ENCODE measurements at regions not wholly inside any gene's neighbourhood (a gene's known extent, or its start where the extent isn't known, plus 50 kb on each side); places are given as distances from the start of the nearest gene placed in this dataset.
A peak's percentile ranks its signal among the peaks of the same experiment; 100 is the strongest.

- ChIA-PET POLR2A (no interaction called here), CTCF (interaction anchor here (0.7 to 4.5 kb wide), 46 partner anchors 9 to 1030 kb away, joined by 3 to 34 read pairs (median 4); partner anchors contain the start of genes EXOG and XYLB)
- DNase-seq (ENCODE audit: extremely low spot score), result peak; percentile 71
- peak; percentile 82 for TF ChIP-seq CTCF (IDR thresholded peaks at IDR 0.05; ENCODE audit: control extremely low read depth, extremely low read depth, low read depth, missing control alignments)
These were observed 51.7 kb downstream of the SCN11A start for GRCh38 chr3:39000008-39000450.

GRCh38 chr3:38998086-38998485 lies 53.7 kb downstream of the SCN11A start:
- ChIA-PET CTCF (interaction anchor here (1.2 to 1.3 kb wide), 2 partner anchors 33 to 476 kb away, joined by 3 to 4 read pairs; no protein-coding TSS in a partner anchor), POLR2A (no interaction called here)
- no peak for DNase-seq (ENCODE audit: extremely low spot score)
- no peak for TF ChIP-seq CTCF (IDR thresholded peaks at IDR 0.05; ENCODE audit: control extremely low read depth, extremely low read depth, low read depth, missing control alignments)

GRCh38 chr3:38996193-38996592 lies 55.6 kb downstream of the SCN11A start:
- CTCF ChIA-PET, result interaction anchor here (1.2 kb wide), 1 partner anchor 35 kb away, joined by 4 read pairs; no protein-coding TSS in a partner anchor
- no peak for TF ChIP-seq CTCF (IDR thresholded peaks at IDR 0.05; ENCODE audit: control extremely low read depth, extremely low read depth, low read depth, missing control alignments)
- DNase-seq (ENCODE audit: extremely low spot score), result no peak
- POLR2A ChIA-PET, result no interaction called here

GRCh38 chr3:38994251-38994650 lies 57.5 kb downstream of the SCN11A start:
- POLR2A ChIA-PET, result no interaction called here
- CTCF ChIA-PET, result interaction anchor here (1.0 to 1.8 kb wide), 2 partner anchors 36 to 348 kb away, joined by 3 to 5 read pairs; no protein-coding TSS in a partner anchor
- no peak for DNase-seq (ENCODE audit: extremely low spot score)
- no peak for TF ChIP-seq CTCF (IDR thresholded peaks at IDR 0.05; ENCODE audit: control extremely low read depth, extremely low read depth, low read depth, missing control alignments)

GRCh38 chr3:38992117-38992760 lies 59.5 kb downstream of the SCN11A start:
- DNase-seq (ENCODE audit: extremely low spot score), result no peak
- no peak for TF ChIP-seq CTCF (IDR thresholded peaks at IDR 0.05; ENCODE audit: control extremely low read depth, extremely low read depth, low read depth, missing control alignments)
- POLR2A ChIA-PET, result no interaction called here
- CTCF ChIA-PET, result interaction anchor here (0.9 to 1.6 kb wide), 2 partner anchors 468 to 838 kb away, joined by 3 read pairs; no protein-coding TSS in a partner anchor

GRCh38 chr3:38990621-38991020 lies 61.1 kb downstream of the SCN11A start:
- DNase-seq (ENCODE audit: extremely low spot score), result no peak
- POLR2A ChIA-PET, result no interaction called here
- CTCF ChIA-PET, result interaction anchor here (1.2 kb wide), 1 partner anchor 9 kb away, joined by 7 read pairs; no protein-coding TSS in a partner anchor

More at GRCh38 chr3:38990621-38991020, 61.1 kb downstream of the SCN11A start:
- no peak for TF ChIP-seq CTCF (IDR thresholded peaks at IDR 0.05; ENCODE audit: control extremely low read depth, extremely low read depth, low read depth, missing control alignments)

Data from GM10248 (cell line).